GM19043 (cell line): ENCODE measurements at regions not wholly inside any gene's neighbourhood (a gene's known extent, or its start where the extent isn't known, plus 50 kb on each side); places are given as distances from the start of the nearest gene placed in this dataset.

ENCODE experiments used
- ATAC-seq: cut with Tn5 transposase; IDR thresholded peaks from one replicate; pipeline ENCODE4 v1.9.1; 2021; ENCODE audit warnings: low read depth; ENCODE audit not compliant: unreplicated experiment

- ATAC-seq, result no peak
Measured at GRCh38 chr7:34269084-34269483, 363.7 kb downstream of the BMPER start.

- ATAC-seq, result no peak
Measured at GRCh38 chr7:34275624-34276023, 370.3 kb downstream of the BMPER start.

GRCh38 chr7:34277016-34277802 is 371.9 kb downstream of the BMPER start:
- ATAC-seq, result no peak

GRCh38 chr7:34277803-34278199 is 372.5 kb downstream of the BMPER start:
- ATAC-seq, result no peak

GRCh38 chr7:34281260-34281659 is 375.9 kb downstream of the BMPER start:
- ATAC-seq, result no peak

GRCh38 chr7:34282271-34282670 is 375.7 kb upstream of the NPSR1 start:
- ATAC-seq, result no peak

GRCh38 chr7:34296663-34297062 is 361.4 kb upstream of the NPSR1 start:
- no peak for ATAC-seq

- no peak for ATAC-seq
Measured at GRCh38 chr7:34298492-34299013, 359.5 kb upstream of the NPSR1 start.

GRCh38 chr7:34299066-34299465 is 359.0 kb upstream of the NPSR1 start:
- no peak for ATAC-seq

GRCh38 chr7:34307540-34307939 is 350.5 kb upstream of the NPSR1 start:
- ATAC-seq, result no peak

GRCh38 chr7:34308595-34308994 is 349.4 kb upstream of the NPSR1 start:
- ATAC-seq, result no peak

GRCh38 chr7:34309116-34309515 is 348.9 kb upstream of the NPSR1 start:
- ATAC-seq, result no peak

- no peak for ATAC-seq
Measured at GRCh38 chr7:34309584-34309983, 348.4 kb upstream of the NPSR1 start.

- no peak for ATAC-seq
Measured at GRCh38 chr7:34311591-34311990, 346.4 kb upstream of the NPSR1 start.

- no peak for ATAC-seq
Measured at GRCh38 chr7:34312624-34313023, 345.4 kb upstream of the NPSR1 start.

- no peak for ATAC-seq
Measured at GRCh38 chr7:34313289-34313688, 344.7 kb upstream of the NPSR1 start.

- ATAC-seq, result no peak
Measured at GRCh38 chr7:34315032-34315431, 343.0 kb upstream of the NPSR1 start.

- no peak for ATAC-seq
Measured at GRCh38 chr7:34317039-34317438, 341.0 kb upstream of the NPSR1 start.

GRCh38 chr7:34320412-34320811 is 337.6 kb upstream of the NPSR1 start:
- ATAC-seq, result no peak

GRCh38 chr7:34320926-34321661 is 336.9 kb upstream of the NPSR1 start:
- peak; percentile 92 for ATAC-seq

GRCh38 chr7:34322841-34323240 is 335.2 kb upstream of the NPSR1 start:
- no peak for ATAC-seq

- no peak for ATAC-seq
Measured at GRCh38 chr7:34327681-34328080, 330.3 kb upstream of the NPSR1 start.
